ENCODE measurements at regions not wholly inside any gene's neighbourhood (a gene's known extent, or its start where the extent isn't known, plus 50 kb on each side); places are given as distances from the start of the nearest gene placed in this dataset.
A peak's percentile ranks its signal among the peaks of the same experiment; 100 is the strongest.

DNA sequence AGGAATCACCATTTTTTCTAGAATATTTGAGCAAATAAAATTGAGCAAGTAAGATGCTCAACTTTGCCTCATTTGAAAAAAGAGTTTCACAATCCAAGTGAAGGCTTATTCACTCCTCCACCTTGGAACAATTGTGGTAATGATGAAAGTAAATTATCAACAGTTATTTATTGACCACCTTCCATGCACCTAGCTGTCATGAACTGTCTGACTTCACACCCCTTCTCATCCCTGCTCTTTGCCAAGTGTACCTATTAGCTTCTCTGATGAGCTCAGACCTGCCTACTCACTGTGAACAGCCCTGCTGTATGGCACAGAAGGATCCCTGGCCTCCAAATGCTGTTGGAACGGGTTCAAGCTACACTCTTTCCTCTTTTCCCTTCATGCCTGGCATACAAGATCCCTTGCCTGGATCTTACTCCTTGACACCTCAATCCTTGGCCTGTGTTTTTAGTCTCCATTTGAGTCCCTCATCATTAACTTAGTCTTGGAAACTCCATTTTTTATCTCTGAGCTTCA is 99.0 kb upstream of the PREP start:
- TF ChIP-seq CTCF (IDR thresholded peaks at IDR 0.05; ENCODE audit: insufficient read depth, low read length, severe bottlenecking) = no peak
- Histone ChIP-seq H3K36me3 (ENCODE audit: control insufficient read depth, insufficient read depth, low read length) (no peaks in the 10 kb centered on the region), H3K4me3 (ENCODE audit: low read depth, low read length) (no peak overlapping the region), H3K27me3 (ENCODE audit: control insufficient read depth, insufficient read depth, low read length) (no peaks in the 10 kb centered on the region)
- DNase-seq (ENCODE audit: low read depth) (no peak), FAIRE-seq (peak; percentile 84)

GRCh38 chr6:105501246-105501645 is 98.4 kb upstream of the PREP start:
- Histone ChIP-seq H3K4me3 (ENCODE audit: low read depth, low read length) (no peak overlapping the region), H3K36me3 (ENCODE audit: control insufficient read depth, insufficient read depth, low read length) (no peaks in the 10 kb centered on the region), H3K27me3 (ENCODE audit: control insufficient read depth, insufficient read depth, low read length) (no peaks in the 10 kb centered on the region)
- DNase-seq (ENCODE audit: low read depth) (no peak), FAIRE-seq (no peak)
- no peak for TF ChIP-seq CTCF (IDR thresholded peaks at IDR 0.05; ENCODE audit: insufficient read depth, low read length, severe bottlenecking)

DNA sequence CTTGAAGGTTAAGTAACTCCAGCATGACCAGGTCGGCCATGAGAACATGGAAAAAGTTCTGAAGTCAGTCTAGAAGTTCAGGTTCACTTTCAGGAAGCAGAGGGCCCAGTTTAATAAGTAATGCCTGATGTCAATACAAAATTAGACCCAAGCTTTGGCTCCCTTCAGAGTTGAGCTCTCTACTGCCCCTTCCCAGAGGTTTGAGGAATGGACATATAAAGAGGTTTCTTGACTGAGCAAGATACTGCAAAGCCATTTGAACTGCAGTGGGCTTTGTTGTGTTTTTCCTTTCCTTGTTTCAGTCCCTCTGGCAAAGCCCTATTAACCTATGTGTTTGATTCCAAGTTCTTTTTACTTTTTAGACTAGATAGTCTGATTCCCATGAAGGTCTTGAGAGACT is 97.8 kb upstream of the PREP start:
- DNase-seq (ENCODE audit: low read depth) (no peak), FAIRE-seq (no peak)
- no peak overlapping the region for H3K4me3 ChIP-seq (ENCODE audit: low read depth, low read length)
- H3K27me3 ChIP-seq (ENCODE audit: control insufficient read depth, insufficient read depth, low read length) = no peaks in the 10 kb centered on the region
- TF ChIP-seq CTCF (IDR thresholded peaks at IDR 0.05; ENCODE audit: insufficient read depth, low read length, severe bottlenecking) = peak; percentile 12
- H3K36me3 ChIP-seq (ENCODE audit: control insufficient read depth, insufficient read depth, low read length) = no peaks in the 10 kb centered on the region

GRCh38 chr6:105499931-105500330 is 97.0 kb upstream of the PREP start:
- Histone ChIP-seq H3K36me3 (ENCODE audit: control insufficient read depth, insufficient read depth, low read length) (no peaks in the 10 kb centered on the region), H3K27me3 (ENCODE audit: control insufficient read depth, insufficient read depth, low read length) (no peaks in the 10 kb centered on the region), H3K4me3 (ENCODE audit: low read depth, low read length) (no peak overlapping the region)
- DNase-seq (ENCODE audit: low read depth) (peak; percentile 76), FAIRE-seq (no peak)
- TF ChIP-seq CTCF (IDR thresholded peaks at IDR 0.05; ENCODE audit: insufficient read depth, low read length, severe bottlenecking) = no peak

- Histone ChIP-seq H3K27me3 (ENCODE audit: control insufficient read depth, insufficient read depth, low read length) (no peaks in the 10 kb centered on the region), H3K4me3 (ENCODE audit: low read depth, low read length) (no peak overlapping the region), H3K36me3 (ENCODE audit: control insufficient read depth, insufficient read depth, low read length) (no peaks in the 10 kb centered on the region)
- DNase-seq (ENCODE audit: low read depth) = no peak
- no peak for FAIRE-seq
- no peak for TF ChIP-seq CTCF (IDR thresholded peaks at IDR 0.05; ENCODE audit: insufficient read depth, low read length, severe bottlenecking)
These were observed 96.4 kb upstream of the PREP start for GRCh38 chr6:105499136-105499870.

GRCh38 chr6:105497549-105497948 is 94.7 kb upstream of the PREP start:
- Histone ChIP-seq H3K27me3 (ENCODE audit: control insufficient read depth, insufficient read depth, low read length) (no peaks in the 10 kb centered on the region), H3K36me3 (ENCODE audit: control insufficient read depth, insufficient read depth, low read length) (no peaks in the 10 kb centered on the region), H3K4me3 (ENCODE audit: low read depth, low read length) (no peak overlapping the region)
- no peak for TF ChIP-seq CTCF (IDR thresholded peaks at IDR 0.05; ENCODE audit: insufficient read depth, low read length, severe bottlenecking)
- DNase-seq (ENCODE audit: low read depth) (no peak), FAIRE-seq (no peak)

All from bronchial epithelial cell (primary cell).